GM18507 (cell line): ENCODE measurements at regions not wholly inside any gene's neighbourhood (a gene's known extent, or its start where the extent isn't known, plus 50 kb on each side); places are given as distances from the start of the nearest gene placed in this dataset.
"Not testable (repeated sequence)": the region's sequence is repeated elsewhere in the genome, so short reads cannot be mapped to it uniquely, and the experiment has no call there.

Source experiments
- DNase-seq: peaks from one replicate; pipeline ENCODE4 v3.0.0; 2011; ENCODE audit warnings: low read depth; ENCODE audit not compliant: insufficient read length; ENCODE audit errors: extremely low spot score
- FAIRE-seq: peaks from 2 replicates; lab custom pipeline; 2011; peaks lifted over from hg19 to GRCh38; lab: Jason Lieb, UNC

DNA sequence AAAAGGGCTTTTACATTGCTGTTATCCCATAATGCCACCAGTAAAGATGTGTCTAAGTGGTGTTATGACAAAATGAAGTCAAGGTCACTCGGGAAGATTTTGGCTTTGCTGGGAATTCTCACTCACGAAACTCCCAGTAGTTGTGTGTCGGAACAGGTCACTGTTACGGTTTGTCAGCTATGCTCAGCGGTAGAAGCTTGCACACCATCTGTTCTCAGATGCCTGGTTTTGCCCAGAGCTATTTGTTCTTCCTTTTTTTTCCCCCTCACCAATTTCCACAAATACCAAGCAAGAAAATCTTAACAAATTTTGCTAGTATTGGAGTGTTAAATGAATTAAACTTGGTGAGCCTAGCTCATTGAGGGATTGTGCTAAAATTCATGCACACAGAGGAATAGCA, 915.1 kb downstream of the MCTP2 start:
- no peak for DNase-seq
- FAIRE-seq, result no peak

DNA sequence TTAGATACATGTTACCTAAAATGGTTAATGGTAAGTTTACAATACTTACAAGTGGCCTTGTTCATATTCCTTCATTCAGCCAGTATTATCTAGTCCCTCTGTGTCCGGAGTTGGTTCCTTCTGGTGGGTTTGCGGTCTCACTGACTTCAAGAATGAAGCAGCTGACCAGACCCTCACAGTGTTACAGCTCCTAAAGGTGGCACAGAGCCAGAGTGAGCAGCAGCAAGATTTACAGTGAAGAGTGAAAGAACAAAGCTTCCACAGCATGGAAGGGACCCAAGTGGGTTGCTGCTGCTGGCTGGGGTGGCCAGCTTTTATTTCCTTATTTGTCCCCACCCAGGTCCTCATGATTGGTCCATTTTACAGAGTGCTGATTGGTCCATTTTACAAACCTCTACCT, 916.8 kb downstream of the MCTP2 start:
- DNase-seq (no peak), FAIRE-seq (no peak)

DNA sequence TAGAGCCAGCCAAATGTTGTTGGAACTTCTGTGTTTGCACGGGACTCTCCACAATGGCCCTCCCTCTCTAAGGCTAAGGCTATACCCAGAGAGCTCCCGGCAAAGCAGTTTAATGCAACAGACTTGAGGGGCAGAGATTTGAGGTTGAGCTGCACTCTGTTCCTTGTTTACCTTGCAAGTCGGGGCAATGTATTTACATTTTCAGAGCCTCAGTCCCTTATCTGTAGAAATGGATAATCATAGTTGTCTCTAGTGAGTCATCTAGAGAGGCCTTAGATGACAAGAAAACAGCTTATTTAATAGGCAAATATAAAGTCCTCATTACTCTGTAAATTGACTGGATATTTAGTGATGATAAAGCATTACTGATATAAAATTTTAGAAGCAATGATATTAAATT, 917.7 kb downstream of the MCTP2 start:
- FAIRE-seq, result no peak

GRCh38 chr15:95149771-95150170, 918.4 kb downstream of the MCTP2 start:
- no peak for DNase-seq
- no peak for FAIRE-seq

More for the DNA sequence above, 917.7 kb downstream of the MCTP2 start:
- DNase-seq, result no peak

DNA sequence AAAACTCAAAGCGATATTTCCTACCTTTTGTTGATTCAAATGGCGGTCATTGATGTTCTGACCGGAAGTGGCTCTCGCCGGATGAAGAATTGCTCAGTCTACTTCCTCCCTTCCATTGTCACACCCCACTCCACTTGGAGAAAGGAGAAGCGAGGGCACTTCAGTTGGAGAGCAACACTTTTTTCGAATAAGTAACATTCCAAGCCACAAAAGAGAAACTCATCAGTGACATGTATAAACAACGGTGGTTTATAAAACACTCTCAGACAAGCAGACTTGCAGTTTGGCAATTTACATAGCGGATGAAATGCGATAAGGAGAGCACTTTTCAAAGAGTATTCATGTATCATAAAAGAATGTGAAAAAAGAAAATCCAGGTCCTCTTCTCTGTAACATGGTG, 919.1 kb downstream of the MCTP2 start:
- no peak for FAIRE-seq

DNA sequence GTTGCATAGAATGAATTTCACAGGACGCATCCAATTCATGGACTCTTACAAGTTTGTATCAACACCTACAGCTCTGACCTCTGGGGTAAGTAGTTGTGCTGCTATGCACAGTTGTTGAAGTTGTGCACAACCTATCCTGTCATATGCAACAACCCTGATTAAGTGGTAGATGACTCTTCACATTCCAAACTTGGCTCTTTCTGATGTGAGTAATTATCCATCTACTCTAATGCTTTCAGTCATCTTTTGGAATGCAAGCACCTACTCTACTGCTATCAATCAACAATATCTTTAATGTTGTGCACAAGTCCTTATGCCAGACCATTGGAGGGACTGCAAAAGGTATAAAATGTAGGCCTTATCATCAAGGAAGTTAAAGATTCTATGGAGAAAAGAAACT, 921.4 kb downstream of the MCTP2 start:
- FAIRE-seq (no peak), DNase-seq (no peak)

More for the DNA sequence above, 919.1 kb downstream of the MCTP2 start:
- no peak for DNase-seq

DNA sequence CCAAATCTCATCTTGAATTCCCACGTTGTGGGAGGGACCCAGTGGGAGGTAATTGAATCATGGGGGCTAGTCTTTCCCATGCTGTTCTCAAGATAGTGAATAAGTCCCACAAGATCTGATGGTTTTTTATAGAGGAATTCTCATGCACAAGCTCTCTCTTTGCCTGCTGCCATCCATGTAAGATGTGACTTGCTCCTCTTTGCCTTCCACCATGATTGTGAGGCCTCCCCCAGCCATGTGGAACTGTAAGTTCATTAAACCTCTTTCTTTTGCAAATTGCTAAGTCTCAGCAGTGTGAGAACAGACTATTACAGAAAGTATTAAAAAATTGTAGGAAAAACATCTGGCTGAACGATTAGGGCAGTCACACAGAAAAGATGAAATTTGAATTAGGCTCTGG, 921.8 kb downstream of the MCTP2 start:
- not testable (repeated sequence) for FAIRE-seq, DNase-seq

- DNase-seq, result no peak
Observed at GRCh38 chr15:95160316-95160715, 929.0 kb downstream of the MCTP2 start.

DNA sequence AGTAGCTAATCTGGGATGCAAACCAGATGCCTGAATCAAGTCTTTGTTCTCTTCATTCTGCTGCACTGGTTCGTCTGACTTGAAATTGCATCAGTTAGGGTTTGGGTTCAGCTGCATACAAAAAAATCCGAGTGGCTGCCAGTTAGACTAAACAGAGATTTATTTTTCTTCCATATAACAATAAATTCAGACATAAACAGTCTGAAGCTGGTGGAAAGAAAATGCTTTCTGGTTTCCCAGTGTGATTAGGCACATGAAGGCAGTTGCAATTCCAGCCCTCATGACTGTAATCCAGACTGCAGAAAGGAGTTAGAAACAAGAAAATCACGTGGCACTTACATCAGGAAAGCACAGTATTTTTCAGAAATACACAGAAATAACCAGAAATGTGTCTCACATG, 930.7 kb downstream of the MCTP2 start:
- no peak for FAIRE-seq
- DNase-seq, result no peak

More at GRCh38 chr15:95160316-95160715, 929.0 kb downstream of the MCTP2 start:
- FAIRE-seq, result no peak

- FAIRE-seq, result no peak
- no peak for DNase-seq
Observed at GRCh38 chr15:95162531-95162930, 931.2 kb downstream of the MCTP2 start.

- DNase-seq, result no peak
- FAIRE-seq, result no peak
Observed at GRCh38 chr15:95162967-95163531, 931.7 kb downstream of the MCTP2 start.

DNA sequence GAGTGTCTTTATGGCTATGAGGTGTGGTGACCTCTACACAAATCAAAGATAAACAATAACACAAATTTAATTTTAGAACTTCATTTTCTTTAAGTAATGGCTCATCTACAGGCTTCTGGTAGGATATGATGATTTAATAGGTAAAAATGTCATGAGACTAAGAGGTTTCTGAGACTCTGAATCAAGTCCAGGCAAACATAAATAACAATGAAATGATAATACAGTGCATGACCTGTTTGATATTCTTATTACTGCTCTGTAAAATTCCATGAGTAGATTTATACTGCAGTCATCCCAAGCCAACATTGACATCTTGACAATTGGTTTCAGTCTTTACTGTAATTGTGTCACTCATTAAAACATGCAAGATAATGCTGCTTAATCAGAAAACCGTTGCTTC, 936.8 kb downstream of the MCTP2 start:
- FAIRE-seq (no peak), DNase-seq (no peak)

DNA sequence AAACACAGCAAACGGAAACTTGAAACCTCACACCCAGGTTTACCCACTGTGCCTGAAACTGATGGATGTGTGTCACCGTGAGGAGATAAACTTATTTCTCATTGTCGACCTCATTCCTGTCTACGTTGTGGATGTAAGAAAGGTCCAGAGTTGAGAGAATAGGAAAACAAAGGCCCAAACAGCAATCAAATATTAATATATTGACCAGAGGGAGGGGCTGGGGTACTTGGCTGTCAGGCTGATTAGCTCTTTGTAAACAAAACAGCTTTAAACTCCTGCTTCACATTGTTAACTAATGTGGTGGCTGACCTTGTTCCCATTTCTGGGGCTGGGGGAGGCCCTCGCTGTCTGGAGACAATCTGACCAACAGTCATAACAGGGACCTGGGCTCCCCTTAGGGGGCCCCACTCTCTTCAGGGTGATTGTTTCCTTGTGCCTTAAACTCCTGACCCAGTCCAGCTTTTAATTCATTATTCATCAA, 937.6 kb downstream of the MCTP2 start:
- FAIRE-seq, result no peak
- DNase-seq, result no peak

DNA sequence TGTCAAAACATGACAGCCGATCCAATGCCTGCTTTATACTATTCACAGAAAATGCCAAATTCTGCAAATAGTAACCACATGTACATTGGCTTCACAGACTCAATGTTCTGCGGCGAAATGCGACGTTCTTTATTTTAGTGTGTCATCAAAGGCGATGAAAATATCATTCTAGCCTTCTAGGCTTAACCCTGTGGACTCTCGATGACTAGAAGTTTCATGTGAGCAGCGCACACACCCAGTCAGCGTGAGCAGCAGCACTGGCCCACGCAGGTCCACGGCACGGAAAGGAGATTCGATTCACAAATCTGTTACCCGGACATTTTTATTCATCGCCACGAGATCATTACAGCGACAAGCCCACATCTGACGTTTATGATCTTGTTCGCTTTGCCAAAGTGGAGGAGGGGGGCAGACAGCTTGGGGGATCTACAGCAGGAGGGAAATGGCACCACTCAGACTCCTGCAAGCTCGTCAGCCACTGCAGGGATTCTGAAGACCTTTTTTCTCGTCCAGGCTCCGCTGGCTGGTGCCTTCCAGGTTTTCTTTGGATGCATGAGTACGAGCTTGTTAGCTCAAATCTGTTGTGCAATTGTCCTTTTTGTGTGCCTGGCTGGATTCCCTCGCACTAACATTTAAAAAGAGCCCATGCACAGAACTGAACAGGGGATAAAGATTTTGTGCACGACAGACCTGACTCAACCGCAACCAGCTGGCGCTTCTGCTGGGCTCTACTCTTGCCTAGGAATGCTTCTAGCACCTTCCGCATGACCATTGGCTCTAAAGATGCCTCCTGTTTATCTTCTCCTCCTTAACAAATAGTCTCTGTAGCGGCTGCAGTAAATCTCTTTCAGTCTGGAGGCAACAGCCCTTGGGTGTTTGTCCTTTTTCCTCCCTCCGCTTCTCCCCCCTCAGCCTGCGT, 938.4 kb downstream of the MCTP2 start:
- DNase-seq, result no peak
- no peak for FAIRE-seq

DNA sequence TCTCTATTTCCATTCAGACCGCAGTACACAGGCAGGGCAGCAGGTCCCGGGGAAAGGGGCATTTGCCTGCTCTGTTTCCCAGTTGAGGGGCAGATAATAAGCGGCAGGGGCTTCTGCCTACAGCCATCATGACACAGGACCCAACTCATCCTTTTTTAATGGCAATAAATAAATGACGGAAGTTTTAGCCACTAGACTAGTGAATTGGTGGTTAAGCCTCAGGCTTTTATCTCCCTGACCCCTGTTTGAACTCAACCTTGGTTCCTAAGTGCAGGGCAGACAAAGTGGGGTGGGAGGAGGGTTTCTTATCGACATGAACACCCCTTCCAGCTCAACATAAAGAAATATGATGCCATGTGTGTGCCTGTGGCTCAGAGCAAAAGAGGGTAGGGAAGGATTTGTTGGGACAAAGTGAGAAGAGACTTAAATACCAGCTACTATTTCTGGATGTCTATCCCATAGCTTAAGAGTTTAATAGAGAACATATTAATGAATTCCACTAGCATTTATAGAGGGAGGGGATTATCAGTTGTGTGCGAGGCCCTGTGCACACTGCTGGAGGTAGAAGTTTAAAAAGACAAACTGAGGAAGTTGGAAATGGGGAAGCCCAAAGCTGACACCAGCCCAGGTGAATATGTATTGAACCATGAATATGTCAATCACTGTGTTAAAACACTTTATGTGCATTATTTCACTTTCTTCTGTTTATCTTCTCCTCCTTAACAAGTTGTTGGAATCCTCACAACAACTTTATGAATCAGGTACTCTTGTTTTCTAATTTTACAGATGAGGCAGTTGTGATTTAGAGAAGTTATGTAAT, 939.4 kb downstream of the MCTP2 start:
- no peak for DNase-seq
- no peak for FAIRE-seq

DNA sequence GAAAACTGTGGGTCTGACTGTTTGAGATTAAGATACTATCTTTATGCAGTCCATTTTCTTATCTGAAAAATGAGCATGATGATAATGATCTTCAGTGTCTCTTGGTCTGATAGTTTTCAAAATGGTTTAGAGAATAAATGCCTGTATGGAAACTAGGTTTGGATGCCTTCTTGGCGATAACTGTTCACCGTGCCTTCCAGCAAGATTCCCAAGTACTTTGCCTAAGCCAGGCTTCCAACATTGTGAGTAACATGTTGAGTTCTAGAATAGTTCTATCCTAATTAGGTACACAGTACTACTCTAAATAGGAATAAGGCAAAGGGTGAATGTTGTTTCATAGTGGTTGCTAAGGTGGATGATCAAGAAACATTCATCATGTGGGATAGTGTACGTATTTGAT, 940.2 kb downstream of the MCTP2 start:
- DNase-seq, result no peak
- no peak for FAIRE-seq

DNA sequence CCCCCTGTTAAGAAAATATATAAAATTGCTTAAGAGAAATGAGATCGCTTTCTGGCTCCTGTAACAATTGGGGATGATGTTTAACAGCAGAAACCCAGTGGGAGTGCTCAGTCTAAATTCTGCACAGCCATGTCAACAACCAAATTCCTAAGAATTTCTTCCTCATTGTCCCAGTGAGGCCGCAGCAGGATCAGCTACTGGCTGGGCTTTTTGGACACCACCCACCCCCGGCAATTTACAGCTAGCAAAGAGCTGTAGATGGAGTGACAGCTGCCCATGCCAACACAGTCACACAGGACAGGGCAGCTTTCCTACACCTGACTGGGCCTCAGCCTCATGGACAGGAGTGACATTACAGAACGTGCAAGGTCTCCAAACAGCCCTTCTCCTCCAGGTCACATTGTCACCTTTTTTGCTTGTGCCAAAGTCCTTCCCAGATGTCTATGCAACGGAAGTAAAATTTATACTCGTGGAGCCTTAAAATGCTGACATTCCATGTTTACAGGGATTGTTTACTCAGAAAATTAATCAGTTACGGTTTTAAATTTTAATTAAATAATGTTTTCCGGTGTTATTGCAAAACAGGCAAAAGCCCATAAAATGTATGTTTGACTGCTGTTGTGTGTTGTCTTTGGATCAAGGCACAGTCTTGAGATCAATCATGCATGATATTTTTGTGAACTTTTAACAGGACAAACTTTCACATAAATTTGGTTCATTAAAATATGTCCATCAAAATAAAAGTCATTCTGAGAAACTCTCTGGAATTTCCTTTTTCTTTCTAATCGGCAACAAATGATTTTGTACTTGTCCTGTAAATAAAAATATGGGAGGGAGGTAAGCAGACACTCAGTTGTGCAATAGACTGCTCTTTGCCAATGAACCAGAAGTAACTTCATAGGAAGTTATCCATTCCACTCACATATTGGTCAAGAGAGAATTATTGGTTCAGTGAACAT, 943.2 kb downstream of the MCTP2 start:
- FAIRE-seq, result no peak
- DNase-seq, result no peak

DNA sequence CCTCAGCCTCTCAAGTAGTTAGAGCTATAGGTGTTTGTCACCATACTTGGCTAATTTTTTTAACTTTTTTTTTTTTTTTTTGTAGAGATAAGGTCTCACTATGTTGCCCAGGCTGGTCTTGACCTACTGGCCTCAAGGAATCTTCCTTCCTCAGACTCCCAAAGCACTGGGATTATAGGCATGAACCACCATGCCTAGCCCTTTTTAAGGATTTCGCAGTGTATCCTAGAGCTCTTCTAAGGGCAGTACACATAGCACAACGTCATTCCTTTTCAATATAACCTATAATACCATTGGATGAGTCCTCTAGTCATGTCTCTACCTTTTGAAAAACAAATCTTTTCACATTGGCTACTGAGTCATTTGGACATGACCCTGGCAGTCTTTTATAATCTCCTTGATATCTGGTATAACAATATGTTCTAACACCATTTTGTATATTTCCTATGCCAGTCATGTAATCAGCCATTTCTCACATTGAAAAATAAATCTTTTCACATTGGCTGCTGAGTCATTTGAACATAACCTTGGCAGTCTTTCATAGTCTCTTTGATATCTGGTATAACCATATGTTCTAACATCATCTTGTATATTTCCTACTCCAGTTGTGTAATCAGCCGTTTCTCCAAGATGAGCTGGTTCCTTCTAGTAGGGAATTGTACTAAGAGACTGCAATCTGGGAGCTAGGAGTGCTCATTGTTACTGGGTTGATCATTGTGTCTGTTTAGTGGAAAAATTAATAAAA, 944.7 kb downstream of the MCTP2 start:
- DNase-seq, result no peak
- no peak for FAIRE-seq
